ENCODE measurements at regions not wholly inside any gene's neighbourhood (a gene's known extent, or its start where the extent isn't known, plus 50 kb on each side); places are given as distances from the start of the nearest gene placed in this dataset.

DNA sequence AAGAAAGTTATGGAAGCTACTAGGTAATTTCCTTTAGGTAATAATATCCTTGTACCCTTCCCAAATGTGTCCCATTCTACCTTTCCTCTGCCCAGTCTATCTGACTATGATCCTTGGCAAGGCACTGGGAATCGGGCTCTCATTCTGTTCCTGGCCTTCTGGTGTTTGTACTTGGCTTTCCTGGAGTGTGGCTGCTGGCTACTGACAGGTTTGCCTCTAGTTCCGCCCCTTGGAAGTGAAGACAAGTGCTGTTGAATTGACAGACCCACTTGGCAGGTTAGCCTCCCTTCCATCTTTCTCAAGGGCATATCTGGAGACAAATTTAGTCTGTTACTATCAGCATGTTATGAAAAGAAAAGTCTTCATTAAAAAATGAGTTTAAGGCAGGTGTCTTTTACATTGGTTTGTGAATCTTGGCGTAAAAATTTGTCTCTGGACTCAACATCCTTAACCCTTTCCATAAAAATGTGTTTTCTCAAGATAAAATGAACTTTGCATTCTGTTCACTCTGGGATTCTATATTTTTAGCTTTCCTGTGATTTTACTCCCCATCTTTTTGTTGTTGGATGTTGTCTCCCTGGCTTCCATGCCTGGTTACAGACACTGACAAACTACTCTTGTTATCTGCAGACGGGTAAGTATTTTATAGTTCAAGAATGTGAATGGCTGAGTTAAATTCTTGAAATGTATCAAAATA, 287.4 kb upstream of the PDGFD start:
- H3K4me3 ChIP-seq (replicated peaks in 1 of 3; ENCODE audit: low read depth in 2 of 3, low read length in 3 of 3): no peak overlapping the region
- no peaks in the 10 kb centered on the region for H3K27me3 ChIP-seq (ENCODE audit: control insufficient read depth in 2 of 2, insufficient read depth in 2 of 2, low read length in 2 of 2)
- no peak overlapping the region for H3K4me2 ChIP-seq (replicated peaks; ENCODE audit: extremely low read depth, low read length, poor library complexity, severe bottlenecking)
- 60% methylated on average over 1 of the region's 4 CpGs for WGBS (ENCODE audit: insufficient coverage)
- intact Hi-C loops (cut with micrococcal nuclease): no loop called here
- no peaks in the 10 kb centered on the region for H3K4me1 Mint-ChIP-seq
- H3K36me3 ChIP-seq (replicated peaks in 1 of 2; ENCODE audit: control insufficient read depth in 1 of 2, insufficient read depth in 2 of 2, low read length in 2 of 2): no peaks in the 10 kb centered on the region
- no peaks in the 10 kb centered on the region for H3K79me2 ChIP-seq (ENCODE audit: insufficient read depth, low read length)
- no peaks in the 10 kb centered on the region for H3K9me3 ChIP-seq (replicated peaks in 1 of 2; ENCODE audit: control insufficient read depth in 1 of 2, insufficient read depth in 1 of 2, low read length in 2 of 2)
- no peaks in the 10 kb centered on the region for H3K4me1 ChIP-seq (ENCODE audit: control insufficient read depth in 1 of 2, insufficient read depth in 2 of 2, low read length in 2 of 2)
- H3K9ac ChIP-seq (ENCODE audit: insufficient read depth, low read length, poor library complexity, severe bottlenecking): no peak overlapping the region
- H4K20me1 ChIP-seq (ENCODE audit: insufficient read depth, low read length): no peaks in the 10 kb centered on the region
- H3K27ac Mint-ChIP-seq: no peak overlapping the region
- H3K36me3 Mint-ChIP-seq: no peaks in the 10 kb centered on the region
- no peak overlapping the region for H2AFZ ChIP-seq (ENCODE audit: insufficient read depth, low read depth, low read length, poor library complexity, severe bottlenecking)
- no peak for DNase-seq
- H3K4me3 Mint-ChIP-seq: no peak overlapping the region
- peaks cover 0 to 1% (median 0%) of the 10 kb centered on the region in 3 donors for H3K27me3 Mint-ChIP-seq (ENCODE audit: low read depth in 3 of 3)
- no peak overlapping the region for H3K27ac ChIP-seq (ENCODE audit: low read depth in 1 of 2, low read length in 2 of 2)
- TF ChIP-seq, protein P1, sequence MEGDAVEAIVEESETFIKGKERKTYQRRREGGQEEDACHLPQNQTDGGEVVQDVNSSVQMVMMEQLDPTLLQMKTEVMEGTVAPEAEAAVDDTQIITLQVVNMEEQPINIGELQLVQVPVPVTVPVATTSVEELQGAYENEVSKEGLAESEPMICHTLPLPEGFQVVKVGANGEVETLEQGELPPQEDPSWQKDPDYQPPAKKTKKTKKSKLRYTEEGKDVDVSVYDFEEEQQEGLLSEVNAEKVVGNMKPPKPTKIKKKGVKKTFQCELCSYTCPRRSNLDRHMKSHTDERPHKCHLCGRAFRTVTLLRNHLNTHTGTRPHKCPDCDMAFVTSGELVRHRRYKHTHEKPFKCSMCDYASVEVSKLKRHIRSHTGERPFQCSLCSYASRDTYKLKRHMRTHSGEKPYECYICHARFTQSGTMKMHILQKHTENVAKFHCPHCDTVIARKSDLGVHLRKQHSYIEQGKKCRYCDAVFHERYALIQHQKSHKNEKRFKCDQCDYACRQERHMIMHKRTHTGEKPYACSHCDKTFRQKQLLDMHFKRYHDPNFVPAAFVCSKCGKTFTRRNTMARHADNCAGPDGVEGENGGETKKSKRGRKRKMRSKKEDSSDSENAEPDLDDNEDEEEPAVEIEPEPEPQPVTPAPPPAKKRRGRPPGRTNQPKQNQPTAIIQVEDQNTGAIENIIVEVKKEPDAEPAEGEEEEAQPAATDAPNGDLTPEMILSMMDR (IDR thresholded peaks at IDR 0.05): no peak
- H3K9me3 Mint-ChIP-seq: peaks cover 0 to 4% (median 0%) of the 10 kb centered on the region in 7 donors

DNA sequence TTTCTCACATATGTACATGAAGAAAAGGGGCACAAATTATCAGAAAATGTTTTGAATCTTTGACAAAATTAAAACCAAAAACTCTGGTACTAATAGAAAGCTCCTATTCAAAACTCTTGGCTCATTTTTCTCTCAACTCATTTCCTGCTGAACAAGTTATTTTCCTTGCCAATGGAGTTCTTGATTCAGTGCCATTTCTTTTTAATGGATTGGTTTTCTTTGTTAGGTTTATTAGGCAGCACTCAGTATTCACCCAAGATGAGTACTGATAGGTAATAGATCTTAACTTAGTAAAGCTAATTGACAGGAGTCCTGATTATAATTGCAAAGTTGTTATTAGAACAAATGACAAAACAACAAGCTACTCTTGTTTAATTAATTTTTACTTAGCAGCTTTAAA, 279.4 kb upstream of the PDGFD start:
- peaks cover 0 to 2% (median 1%) of the 10 kb centered on the region in 3 donors for H3K27me3 Mint-ChIP-seq (ENCODE audit: low read depth in 3 of 3)
- H3K36me3 Mint-ChIP-seq: no peaks in the 10 kb centered on the region
- no peaks in the 10 kb centered on the region for H3K4me1 Mint-ChIP-seq
- H3K27ac Mint-ChIP-seq: no peak overlapping the region
- Histone ChIP-seq H3K4me2 (replicated peaks; ENCODE audit: extremely low read depth, low read length, poor library complexity, severe bottlenecking) (no peak overlapping the region), H3K27ac (ENCODE audit: low read depth in 1 of 2, low read length in 2 of 2) (no peak overlapping the region), H3K4me1 (ENCODE audit: control insufficient read depth in 1 of 2, insufficient read depth in 2 of 2, low read length in 2 of 2) (no peaks in the 10 kb centered on the region), H4K20me1 (ENCODE audit: insufficient read depth, low read length) (no peaks in the 10 kb centered on the region), H3K36me3 (replicated peaks in 1 of 2; ENCODE audit: control insufficient read depth in 1 of 2, insufficient read depth in 2 of 2, low read length in 2 of 2) (no peaks in the 10 kb centered on the region), H3K79me2 (ENCODE audit: insufficient read depth, low read length) (no peaks in the 10 kb centered on the region), H2AFZ (ENCODE audit: insufficient read depth, low read depth, low read length, poor library complexity, severe bottlenecking) (no peak overlapping the region), H3K4me3 (replicated peaks in 1 of 3; ENCODE audit: low read depth in 2 of 3, low read length in 3 of 3) (no peak overlapping the region), H3K9ac (ENCODE audit: insufficient read depth, low read length, poor library complexity, severe bottlenecking) (no peak overlapping the region), H3K9me3 (replicated peaks in 1 of 2; ENCODE audit: control insufficient read depth in 1 of 2, insufficient read depth in 1 of 2, low read length in 2 of 2) (no peaks in the 10 kb centered on the region), H3K27me3 (ENCODE audit: control insufficient read depth in 2 of 2, insufficient read depth in 2 of 2, low read length in 2 of 2) (no peaks in the 10 kb centered on the region)
- intact Hi-C loops (cut with micrococcal nuclease): no loop called here
- H3K4me3 Mint-ChIP-seq: no peak overlapping the region
- TF ChIP-seq, protein P1 (IDR thresholded peaks at IDR 0.05): no peak
- DNase-seq: no peak
- H3K9me3 Mint-ChIP-seq: peaks cover 0 to 7% (median 0%) of the 10 kb centered on the region in 7 donors

Data from CD14-positive monocyte (primary cell).